Ishikawa (cell line): ENCODE measurements at regions not wholly inside any gene's neighbourhood (a gene's known extent, or its start where the extent isn't known, plus 50 kb on each side); places are given as distances from the start of the nearest gene placed in this dataset.

Experiments used
- CEBPB ChIP-seq: IDR thresholded peaks from 2 replicates; pipeline ENCODE4 v1.6.1; 2012
- CREB1 ChIP-seq: IDR thresholded peaks from 2 replicates; pipeline ENCODE4 v1.6.1; 2012; ENCODE audit warnings: low read depth
- EGR1 ChIP-seq: IDR thresholded peaks from 2 replicates; pipeline ENCODE4 v1.6.1; 2012
- EP300 ChIP-seq: IDR thresholded peaks from 2 replicates; pipeline ENCODE4 v1.6.1; 2012; ENCODE audit warnings: borderline replicate concordance
- FOXM1 ChIP-seq: IDR thresholded peaks from 2 replicates; pipeline ENCODE4 v1.6.1; 2012; ENCODE audit warnings: low read depth, borderline replicate concordance
- MAX ChIP-seq: IDR thresholded peaks from 2 replicates; pipeline ENCODE4 v1.6.1; 2012
- NFIC ChIP-seq: IDR thresholded peaks from 2 replicates; pipeline ENCODE4 v1.6.1; 2012
- RAD21 ChIP-seq: IDR thresholded peaks from 2 replicates; pipeline ENCODE4 v1.6.1; 2012; ENCODE audit warnings: low read depth
- REST ChIP-seq: IDR thresholded peaks from 2 replicates; pipeline ENCODE4 v1.6.1; 2012; ENCODE audit warnings: low read depth, mild to moderate bottlenecking
- TAF1 ChIP-seq: IDR thresholded peaks from 2 replicates; pipeline ENCODE4 v1.6.1; 2012; ENCODE audit warnings: low read depth, mild to moderate bottlenecking
- TCF12 ChIP-seq: IDR thresholded peaks from 2 replicates; pipeline ENCODE4 v1.6.1; 2012; ENCODE audit warnings: low read depth
- TEAD4 ChIP-seq: IDR thresholded peaks from 2 replicates; pipeline ENCODE4 v1.6.1; 2012
- USF1 ChIP-seq: IDR thresholded peaks from 2 replicates; pipeline ENCODE4 v1.6.1; 2012
- YY1 ChIP-seq: IDR thresholded peaks from 2 replicates; pipeline ENCODE4 v1.6.1; 2012; ENCODE audit warnings: low read depth
- ZBTB7A ChIP-seq: IDR thresholded peaks from 2 replicates; pipeline ENCODE4 v1.6.1; 2012; ENCODE audit warnings: low read depth

GRCh38 chr4:57233386-57233785, 123.2 kb upstream of the IGFBP7 start:
- TF ChIP-seq CREB1 (no peak), REST (no peak), MAX (no peak), YY1 (no peak), NFIC (no peak), TAF1 (no peak), FOXM1 (no peak), TEAD4 (no peak), CEBPB (no peak), EP300 (no peak), USF1 (no peak), RAD21 (no peak), EGR1 (no peak), TCF12 (no peak), ZBTB7A (no peak)

GRCh38 chr4:57231781-57232180, 121.6 kb upstream of the IGFBP7 start:
- no peak for TF ChIP-seq USF1
- no peak for TF ChIP-seq FOXM1
- no peak for TF ChIP-seq RAD21
- no peak for TF ChIP-seq REST

GRCh38 chr4:57220734-57221133, 110.5 kb upstream of the IGFBP7 start:
- TF ChIP-seq USF1 = no peak
- TF ChIP-seq TCF12 = no peak
- no peak for TF ChIP-seq TEAD4
- TF ChIP-seq TAF1 = no peak
- TF ChIP-seq ZBTB7A = no peak
- no peak for TF ChIP-seq EGR1
- no peak for TF ChIP-seq FOXM1
- TF ChIP-seq YY1 = no peak
- TF ChIP-seq EP300 = no peak
- no peak for TF ChIP-seq MAX
- TF ChIP-seq NFIC = no peak
- TF ChIP-seq CREB1 = no peak
- TF ChIP-seq CEBPB = no peak
- TF ChIP-seq RAD21 = no peak

- no peak for TF ChIP-seq YY1
- TF ChIP-seq USF1 = no peak
- TF ChIP-seq EP300 = no peak
- TF ChIP-seq MAX = no peak
- no peak for TF ChIP-seq REST
- TF ChIP-seq RAD21 = no peak
- no peak for TF ChIP-seq FOXM1
- TF ChIP-seq NFIC = no peak
- TF ChIP-seq CREB1 = no peak
- no peak for TF ChIP-seq ZBTB7A
- TF ChIP-seq CEBPB = no peak
- TF ChIP-seq EGR1 = no peak
These were observed 110.0 kb upstream of the IGFBP7 start for GRCh38 chr4:57220172-57220571.
